ENCODE measurements at regions not wholly inside any gene's neighbourhood (a gene's known extent, or its start where the extent isn't known, plus 50 kb on each side); places are given as distances from the start of the nearest gene placed in this dataset.

DNA sequence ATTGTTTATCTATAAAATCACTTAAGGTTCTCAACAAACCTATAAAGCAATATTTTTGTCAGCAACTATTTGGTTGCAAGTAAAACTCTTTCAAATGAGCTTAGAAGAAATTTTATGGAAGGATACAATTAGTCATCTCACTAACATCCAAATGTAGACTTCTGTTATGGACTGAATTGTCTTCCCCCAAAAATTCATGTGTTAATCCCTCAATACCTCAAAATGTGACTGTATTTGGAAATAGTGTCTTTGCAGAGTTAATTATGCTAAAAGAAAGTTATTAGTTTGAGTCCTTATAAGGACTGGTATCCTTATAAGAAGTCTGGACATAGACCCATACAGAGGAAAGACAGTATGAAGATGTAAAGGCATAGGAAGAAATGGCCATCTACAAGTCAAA lies 357.8 kb upstream of the PRMT6 start:
- TF ChIP-seq, protein P1, sequence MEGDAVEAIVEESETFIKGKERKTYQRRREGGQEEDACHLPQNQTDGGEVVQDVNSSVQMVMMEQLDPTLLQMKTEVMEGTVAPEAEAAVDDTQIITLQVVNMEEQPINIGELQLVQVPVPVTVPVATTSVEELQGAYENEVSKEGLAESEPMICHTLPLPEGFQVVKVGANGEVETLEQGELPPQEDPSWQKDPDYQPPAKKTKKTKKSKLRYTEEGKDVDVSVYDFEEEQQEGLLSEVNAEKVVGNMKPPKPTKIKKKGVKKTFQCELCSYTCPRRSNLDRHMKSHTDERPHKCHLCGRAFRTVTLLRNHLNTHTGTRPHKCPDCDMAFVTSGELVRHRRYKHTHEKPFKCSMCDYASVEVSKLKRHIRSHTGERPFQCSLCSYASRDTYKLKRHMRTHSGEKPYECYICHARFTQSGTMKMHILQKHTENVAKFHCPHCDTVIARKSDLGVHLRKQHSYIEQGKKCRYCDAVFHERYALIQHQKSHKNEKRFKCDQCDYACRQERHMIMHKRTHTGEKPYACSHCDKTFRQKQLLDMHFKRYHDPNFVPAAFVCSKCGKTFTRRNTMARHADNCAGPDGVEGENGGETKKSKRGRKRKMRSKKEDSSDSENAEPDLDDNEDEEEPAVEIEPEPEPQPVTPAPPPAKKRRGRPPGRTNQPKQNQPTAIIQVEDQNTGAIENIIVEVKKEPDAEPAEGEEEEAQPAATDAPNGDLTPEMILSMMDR (IDR thresholded peaks at IDR 0.05) = no peak
- Histone ChIP-seq H4K20me1 (ENCODE audit: insufficient read depth, low read length) (no peaks in the 10 kb centered on the region), H3K27ac (ENCODE audit: low read depth in 1 of 2, low read length in 2 of 2) (no peak overlapping the region), H3K36me3 (replicated peaks in 1 of 2; ENCODE audit: control insufficient read depth in 1 of 2, insufficient read depth in 2 of 2, low read length in 2 of 2) (no peaks in the 10 kb centered on the region), H3K27me3 (ENCODE audit: control insufficient read depth in 2 of 2, insufficient read depth in 2 of 2, low read length in 2 of 2) (no peaks in the 10 kb centered on the region), H2AFZ (ENCODE audit: insufficient read depth, low read depth, low read length, poor library complexity, severe bottlenecking) (no peak overlapping the region), H3K79me2 (ENCODE audit: insufficient read depth, low read length) (no peaks in the 10 kb centered on the region), H3K9me3 (replicated peaks in 1 of 2; ENCODE audit: control insufficient read depth in 1 of 2, insufficient read depth in 1 of 2, low read length in 2 of 2) (peaks cover 0 to 7% of the 10 kb centered on the region in 2 donors), H3K4me3 (replicated peaks in 1 of 3; ENCODE audit: low read depth in 2 of 3, low read length in 3 of 3) (no peak overlapping the region), H3K4me2 (replicated peaks; ENCODE audit: extremely low read depth, low read length, poor library complexity, severe bottlenecking) (no peak overlapping the region), H3K4me1 (ENCODE audit: control insufficient read depth in 1 of 2, insufficient read depth in 2 of 2, low read length in 2 of 2) (no peaks in the 10 kb centered on the region), H3K9ac (ENCODE audit: insufficient read depth, low read length, poor library complexity, severe bottlenecking) (no peak overlapping the region)
- peaks cover 0 to 8% (median 3%) of the 10 kb centered on the region in 7 donors for H3K9me3 Mint-ChIP-seq
- no peak for DNase-seq
- no peaks in the 10 kb centered on the region for H3K27me3 Mint-ChIP-seq (ENCODE audit: low read depth in 3 of 3)
- H3K27ac Mint-ChIP-seq = no peak overlapping the region
- H3K4me1 Mint-ChIP-seq = no peaks in the 10 kb centered on the region
- H3K36me3 Mint-ChIP-seq = no peaks in the 10 kb centered on the region
- no peak overlapping the region for H3K4me3 Mint-ChIP-seq
- intact Hi-C loops (cut with micrococcal nuclease) = no loop called here

DNA sequence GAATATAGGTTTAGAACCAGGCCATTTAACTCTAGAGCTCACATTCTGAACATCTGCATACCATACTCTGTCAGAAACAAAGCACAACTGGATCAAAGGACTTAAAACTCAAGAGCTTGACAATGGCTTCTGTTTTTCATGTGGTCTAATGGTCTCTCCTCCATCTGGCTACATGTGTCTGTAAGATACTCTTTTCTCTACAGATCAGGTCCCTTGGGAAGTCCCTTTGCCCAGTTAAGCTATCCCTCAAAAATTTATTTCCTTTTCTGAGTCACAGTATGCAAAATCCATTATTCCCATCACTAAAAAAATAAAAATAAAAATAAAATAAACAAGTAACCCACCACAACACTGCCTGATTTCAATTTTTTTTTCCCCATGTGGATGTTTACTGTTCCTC lies 357.0 kb upstream of the PRMT6 start:
- H4K20me1 ChIP-seq (ENCODE audit: insufficient read depth, low read length) = no peaks in the 10 kb centered on the region
- TF ChIP-seq, protein P1 (IDR thresholded peaks at IDR 0.05) = no peak
- no peak overlapping the region for H3K9ac ChIP-seq (ENCODE audit: insufficient read depth, low read length, poor library complexity, severe bottlenecking)
- H3K4me1 ChIP-seq (ENCODE audit: control insufficient read depth in 1 of 2, insufficient read depth in 2 of 2, low read length in 2 of 2) = no peaks in the 10 kb centered on the region
- no peaks in the 10 kb centered on the region for H3K27me3 ChIP-seq (ENCODE audit: control insufficient read depth in 2 of 2, insufficient read depth in 2 of 2, low read length in 2 of 2)
- no peaks in the 10 kb centered on the region for H3K4me1 Mint-ChIP-seq
- no peaks in the 10 kb centered on the region for H3K27me3 Mint-ChIP-seq (ENCODE audit: low read depth in 3 of 3)
- H2AFZ ChIP-seq (ENCODE audit: insufficient read depth, low read depth, low read length, poor library complexity, severe bottlenecking) = no peak overlapping the region
- no peaks in the 10 kb centered on the region for H3K79me2 ChIP-seq (ENCODE audit: insufficient read depth, low read length)
- no peaks in the 10 kb centered on the region for H3K36me3 Mint-ChIP-seq
- H3K4me3 ChIP-seq (replicated peaks in 1 of 3; ENCODE audit: low read depth in 2 of 3, low read length in 3 of 3) = no peak overlapping the region
- intact Hi-C loops (cut with micrococcal nuclease) = no loop called here
- DNase-seq = no peak
- no peaks in the 10 kb centered on the region for H3K36me3 ChIP-seq (replicated peaks in 1 of 2; ENCODE audit: control insufficient read depth in 1 of 2, insufficient read depth in 2 of 2, low read length in 2 of 2)
- peaks cover 0 to 8% (median 3%) of the 10 kb centered on the region in 7 donors for H3K9me3 Mint-ChIP-seq
- H3K4me2 ChIP-seq (replicated peaks; ENCODE audit: extremely low read depth, low read length, poor library complexity, severe bottlenecking) = no peak overlapping the region
- H3K27ac ChIP-seq (ENCODE audit: low read depth in 1 of 2, low read length in 2 of 2) = no peak overlapping the region
- H3K4me3 Mint-ChIP-seq = no peak overlapping the region
- H3K9me3 ChIP-seq (replicated peaks in 1 of 2; ENCODE audit: control insufficient read depth in 1 of 2, insufficient read depth in 1 of 2, low read length in 2 of 2) = peaks cover 0 to 7% of the 10 kb centered on the region in 2 donors
- H3K27ac Mint-ChIP-seq = no peak overlapping the region
